Stimulated activated CD4-positive, alpha-beta T cell treated with anti-CD3 and anti-CD28 coated beads, TNF-alpha, amount 100 ng/mL, for 4 hours (primary cell): ENCODE measurements at regions not wholly inside any gene's neighbourhood (a gene's known extent, or its start where the extent isn't known, plus 50 kb on each side); places are given as distances from the start of the nearest gene placed in this dataset.

Source experiments
- DNase-seq, 3 experiments: peaks; one replicate each; pipeline ENCODE4 v3.0.0-alpha.2; 2020; ENCODE audit warnings: low read depth in 3 of 3

- no peak for DNase-seq
Observed at GRCh38 chr6:118761645-118762044, 110.3 kb upstream of the CEP85L start.

GRCh38 chr6:118758946-118759345 is 107.6 kb upstream of the CEP85L start:
- DNase-seq: no peak

- DNase-seq: no peak
Observed at GRCh38 chr6:118755941-118756646, 104.7 kb upstream of the CEP85L start.

- no peak for DNase-seq
Observed at GRCh38 chr6:118752803-118753202, 101.4 kb upstream of the CEP85L start.

- DNase-seq: no peak
Observed at GRCh38 chr6:118751072-118751471, 99.7 kb upstream of the CEP85L start.

- no peak for DNase-seq
Observed at GRCh38 chr6:118750143-118750542, 98.8 kb upstream of the CEP85L start.

GRCh38 chr6:118748311-118749062 is 97.1 kb upstream of the CEP85L start:
- DNase-seq: no peak

- DNase-seq: no peak
Observed at GRCh38 chr6:118746825-118747174, 95.4 kb upstream of the CEP85L start.

- DNase-seq: no peak
Observed at GRCh38 chr6:118746145-118746824, 94.9 kb upstream of the CEP85L start.

GRCh38 chr6:118745156-118745555 is 93.8 kb upstream of the CEP85L start:
- DNase-seq: no peak

GRCh38 chr6:118744261-118744941 is 93.0 kb upstream of the CEP85L start:
- DNase-seq: no peak

GRCh38 chr6:118743746-118744145 is 92.4 kb upstream of the CEP85L start:
- DNase-seq: no peak

GRCh38 chr6:118740372-118740771 is 89.0 kb upstream of the CEP85L start:
- no peak for DNase-seq

GRCh38 chr6:118739696-118740353 is 88.4 kb upstream of the CEP85L start:
- no peak for DNase-seq

GRCh38 chr6:118736440-118736839 is 85.0 kb upstream of the CEP85L start:
- DNase-seq: no peak

GRCh38 chr6:118735320-118735719 is 83.9 kb upstream of the CEP85L start:
- no peak for DNase-seq

- peak; percentile 29 to 73 (median 65) for DNase-seq
Observed at GRCh38 chr6:118725944-118726343, 74.6 kb upstream of the CEP85L start.

- no peak for DNase-seq
Observed at GRCh38 chr6:118724211-118724610, 72.8 kb upstream of the CEP85L start.

- DNase-seq: no peak
Observed at GRCh38 chr6:118722829-118723813, 71.7 kb upstream of the CEP85L start.

- DNase-seq: no peak
Observed at GRCh38 chr6:118720125-118720473, 68.7 kb upstream of the CEP85L start.
